DND-41 (cell line): ENCODE measurements at regions not wholly inside any gene's neighbourhood (a gene's known extent, or its start where the extent isn't known, plus 50 kb on each side); places are given as distances from the start of the nearest gene placed in this dataset.

Experiments used
- ATAC-seq: fragments of 200-7000 bp; cut with Tn5 transposase; 3 replicates; pipeline ENCODE4 v1.9.1; 2021; ENCODE audit warnings: low read depth; ENCODE audit not compliant: insufficient read depth
- DNase-seq: peaks from one replicate; pipeline ENCODE4 v3.0.0-alpha.2; 2020
- H2AFZ ChIP-seq: 2 replicates; pipeline ENCODE4 v1.6.0; 2012; ENCODE audit warnings: low read depth, low read length
- H3K27ac ChIP-seq: 2 replicates; pipeline ENCODE4 v1.5.1; 2012; ENCODE audit warnings: low read length, inconsistent platforms
- H3K27me3 ChIP-seq: fragments of 200-600 bp; sonication (generic); 2 replicates; pipeline ENCODE4 v1.6.0; 2012; ENCODE audit warnings: low read length, mild to moderate bottlenecking, inconsistent platforms; ENCODE audit not compliant: insufficient read depth, poor library complexity
- H3K36me3 ChIP-seq: 2 replicates; pipeline ENCODE4 v1.5.1; 2012; ENCODE audit warnings: low read length, inconsistent platforms; ENCODE audit not compliant: insufficient read depth
- H3K4me1 ChIP-seq: 2 replicates; pipeline ENCODE4 v1.5.1; 2012; ENCODE audit warnings: mild to moderate bottlenecking, low read length; ENCODE audit not compliant: insufficient read depth
- H3K4me2 ChIP-seq: 2 replicates; pipeline ENCODE4 v1.6.0; 2012; ENCODE audit warnings: mild to moderate bottlenecking, moderate library complexity, low read length, inconsistent platforms; ENCODE audit not compliant: insufficient read depth
- H3K4me3 ChIP-seq, 2 experiments: fragments of 200-600 bp in 1 of 2; shearing (Covaris generic) in 1 of 2; 2 replicates each; pipeline ENCODE4 v1.5.1; 2012 to 2016; ENCODE audit warnings: inconsistent platforms in 2 of 2, low read length in 2 of 2, mild to moderate bottlenecking in 2 of 2, low read depth in 1 of 2, moderate library complexity in 1 of 2
- H3K79me2 ChIP-seq: 2 replicates; pipeline ENCODE4 v1.6.0; 2012; ENCODE audit warnings: low read length, inconsistent platforms; ENCODE audit not compliant: insufficient read depth
- H3K9ac ChIP-seq: 2 replicates; pipeline ENCODE4 v1.6.0; 2012; ENCODE audit warnings: low read depth, mild to moderate bottlenecking, inconsistent platforms, low read length, moderate library complexity
- H3K9me3 ChIP-seq: 2 replicates; pipeline ENCODE4 v1.5.1; 2012; ENCODE audit warnings: low read length, moderate library complexity, mild to moderate bottlenecking, inconsistent platforms; ENCODE audit not compliant: insufficient read depth, severe bottlenecking
- H4K20me1 ChIP-seq: 2 replicates; pipeline ENCODE4 v1.6.0; 2012; ENCODE audit warnings: low read length; ENCODE audit not compliant: insufficient read depth
- EZH2 ChIP-seq: IDR thresholded peaks from 3 replicates; pipeline ENCODE4 v1.6.1; 2012; ENCODE audit warnings: borderline replicate concordance, low read depth, mild to moderate bottlenecking, moderate library complexity, low read length, inconsistent platforms; ENCODE audit not compliant: severe bottlenecking
- TF ChIP-seq, protein P1 (sequence below): IDR thresholded peaks from 2 replicates; pipeline ENCODE4 v1.5.1; 2012; ENCODE audit warnings: borderline replicate concordance, low read length, moderate library complexity, mild to moderate bottlenecking; ENCODE audit not compliant: poor library complexity, severe bottlenecking; ENCODE audit errors: extremely low read depth

DNA sequence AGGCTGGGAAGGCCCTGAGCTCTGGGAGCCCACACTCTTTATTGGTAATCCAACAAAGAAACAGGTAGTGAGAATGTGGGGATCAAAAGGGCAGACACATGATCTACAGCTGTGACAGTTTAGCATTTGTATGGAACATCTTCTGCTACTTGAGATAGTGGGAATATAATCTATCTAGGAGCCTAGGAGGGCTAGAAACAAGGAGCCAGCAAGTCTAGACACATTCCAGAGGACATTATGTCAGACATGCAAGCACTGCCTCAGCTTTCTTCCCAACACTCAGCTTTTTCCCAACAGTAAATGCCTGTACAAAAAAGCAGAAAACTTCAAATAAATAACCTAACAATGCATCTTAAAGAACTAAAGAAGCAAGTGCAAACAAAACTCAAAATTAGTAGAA, 1150.6 kb upstream of the RAG2 start:
- DNase-seq, result no peak
- Histone ChIP-seq H4K20me1 (no peaks in the 10 kb centered on the region), H3K9ac (no peak overlapping the region), H3K36me3 (no peaks in the 10 kb centered on the region), H3K79me2 (no peaks in the 10 kb centered on the region), H3K27me3 (no peaks in the 10 kb centered on the region), H3K27ac (no peak overlapping the region), H3K4me1 (no peaks in the 10 kb centered on the region), H3K9me3 (no peaks in the 10 kb centered on the region), H3K4me2 (no peak overlapping the region), H3K4me3 (no peak overlapping the region), H2AFZ (no peak overlapping the region)
- no peak for TF ChIP-seq EZH2
- TF ChIP-seq, protein P1, sequence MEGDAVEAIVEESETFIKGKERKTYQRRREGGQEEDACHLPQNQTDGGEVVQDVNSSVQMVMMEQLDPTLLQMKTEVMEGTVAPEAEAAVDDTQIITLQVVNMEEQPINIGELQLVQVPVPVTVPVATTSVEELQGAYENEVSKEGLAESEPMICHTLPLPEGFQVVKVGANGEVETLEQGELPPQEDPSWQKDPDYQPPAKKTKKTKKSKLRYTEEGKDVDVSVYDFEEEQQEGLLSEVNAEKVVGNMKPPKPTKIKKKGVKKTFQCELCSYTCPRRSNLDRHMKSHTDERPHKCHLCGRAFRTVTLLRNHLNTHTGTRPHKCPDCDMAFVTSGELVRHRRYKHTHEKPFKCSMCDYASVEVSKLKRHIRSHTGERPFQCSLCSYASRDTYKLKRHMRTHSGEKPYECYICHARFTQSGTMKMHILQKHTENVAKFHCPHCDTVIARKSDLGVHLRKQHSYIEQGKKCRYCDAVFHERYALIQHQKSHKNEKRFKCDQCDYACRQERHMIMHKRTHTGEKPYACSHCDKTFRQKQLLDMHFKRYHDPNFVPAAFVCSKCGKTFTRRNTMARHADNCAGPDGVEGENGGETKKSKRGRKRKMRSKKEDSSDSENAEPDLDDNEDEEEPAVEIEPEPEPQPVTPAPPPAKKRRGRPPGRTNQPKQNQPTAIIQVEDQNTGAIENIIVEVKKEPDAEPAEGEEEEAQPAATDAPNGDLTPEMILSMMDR, result no peak
- no peak for ATAC-seq

DNA sequence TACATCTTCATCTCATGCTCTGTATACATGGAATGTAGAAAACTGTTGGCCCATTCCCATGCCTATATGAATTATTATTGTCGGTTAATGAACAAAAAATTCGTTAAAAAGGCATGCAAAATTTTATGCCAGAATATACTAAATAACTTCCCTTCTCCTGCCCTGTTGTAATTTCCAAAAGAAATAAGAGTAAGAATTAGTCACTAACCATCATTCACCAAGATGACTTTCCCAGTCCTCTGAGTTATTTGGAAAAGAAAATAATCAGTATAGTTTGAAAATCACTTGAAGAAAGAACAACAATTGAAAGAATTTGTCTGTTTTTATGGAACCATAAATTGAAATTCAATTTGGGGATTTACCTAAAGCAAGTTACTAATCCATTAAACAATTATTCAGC, 1149.1 kb upstream of the RAG2 start:
- Histone ChIP-seq H3K36me3 (no peaks in the 10 kb centered on the region), H3K9ac (no peak overlapping the region), H3K4me3 (no peak overlapping the region), H2AFZ (no peak overlapping the region), H3K9me3 (no peaks in the 10 kb centered on the region), H3K27me3 (no peaks in the 10 kb centered on the region), H3K79me2 (no peaks in the 10 kb centered on the region), H3K4me1 (no peaks in the 10 kb centered on the region), H3K27ac (no peak overlapping the region), H4K20me1 (no peaks in the 10 kb centered on the region), H3K4me2 (no peak overlapping the region)
- DNase-seq (no peak), ATAC-seq (no peak)
- TF ChIP-seq, protein P1, result no peak
- TF ChIP-seq EZH2, result no peak

DNA sequence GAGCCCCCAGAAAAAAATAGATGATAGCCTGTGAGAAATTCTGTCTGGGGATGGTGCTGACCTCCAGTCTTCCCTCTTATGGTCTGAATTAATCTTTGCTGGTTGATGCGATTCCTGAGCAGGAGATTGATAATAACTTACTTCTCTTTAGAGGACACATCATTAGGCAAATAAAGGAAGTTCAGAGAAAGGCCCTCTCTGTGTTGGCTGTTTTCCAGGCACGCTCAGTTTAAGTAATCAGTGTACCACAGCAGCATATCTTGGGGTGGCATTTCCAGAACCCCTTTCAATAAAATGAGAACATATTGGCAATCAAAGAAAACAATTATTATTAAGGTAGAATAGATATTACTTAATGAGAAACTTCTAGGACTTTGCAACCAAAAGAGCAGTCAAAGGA, 1129.3 kb upstream of the RAG2 start:
- Histone ChIP-seq H3K79me2 (no peaks in the 10 kb centered on the region), H3K4me2 (no peak overlapping the region), H3K27me3 (no peaks in the 10 kb centered on the region), H4K20me1 (no peaks in the 10 kb centered on the region), H3K27ac (no peak overlapping the region), H3K9ac (no peak overlapping the region), H3K36me3 (no peaks in the 10 kb centered on the region), H3K4me3 (no peak overlapping the region), H2AFZ (no peak overlapping the region), H3K4me1 (no peaks in the 10 kb centered on the region), H3K9me3 (no peaks in the 10 kb centered on the region)
- TF ChIP-seq EZH2, result no peak
- TF ChIP-seq, protein P1, result no peak
- ATAC-seq (no peak), DNase-seq (no peak)

DNA sequence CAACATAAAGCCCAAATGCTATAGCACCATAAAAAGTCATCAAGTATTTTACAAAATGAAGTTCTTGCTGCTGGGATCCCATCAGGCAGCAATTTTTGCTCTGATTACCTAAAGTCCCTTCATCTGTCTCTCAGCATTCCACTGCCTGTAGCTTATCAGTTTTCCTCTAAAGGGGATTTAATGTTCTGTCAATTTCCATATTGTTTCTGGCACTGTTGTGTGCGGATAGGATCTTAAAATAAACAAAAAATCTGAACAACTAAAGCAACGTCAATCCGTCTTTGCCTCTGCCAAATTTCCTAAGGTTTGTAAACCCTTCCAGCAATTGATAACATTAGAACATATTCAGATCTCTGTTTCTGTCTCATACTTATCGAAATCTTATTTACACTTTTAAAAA, 1126.3 kb upstream of the RAG2 start:
- no peaks in the 10 kb centered on the region for H3K4me1 ChIP-seq
- DNase-seq, result no peak
- H4K20me1 ChIP-seq, result no peaks in the 10 kb centered on the region
- no peak overlapping the region for H3K9ac ChIP-seq
- H3K4me3 ChIP-seq, result no peak overlapping the region
- no peak overlapping the region for H3K4me2 ChIP-seq
- no peak for TF ChIP-seq EZH2
- TF ChIP-seq, protein P1, result no peak
- no peak overlapping the region for H3K27ac ChIP-seq
- ATAC-seq, result no peak
- no peaks in the 10 kb centered on the region for H3K27me3 ChIP-seq
- no peaks in the 10 kb centered on the region for H3K9me3 ChIP-seq
- H3K79me2 ChIP-seq, result no peaks in the 10 kb centered on the region
- H2AFZ ChIP-seq, result no peak overlapping the region
- no peaks in the 10 kb centered on the region for H3K36me3 ChIP-seq
